ENCODE measurements at regions not wholly inside any gene's neighbourhood (a gene's known extent, or its start where the extent isn't known, plus 50 kb on each side); places are given as distances from the start of the nearest gene placed in this dataset.

GRCh38 chr1:47571161-47571560 is 133.3 kb downstream of the FOXD2 start:
- DNase-seq (ENCODE audit: extremely low spot score): no peak
- CTCF ChIA-PET: no interaction called here
- no peak for TF ChIP-seq CTCF (IDR thresholded peaks at IDR 0.05; ENCODE audit: control extremely low read depth, extremely low read depth, low read depth, missing control alignments)
- POLR2A ChIA-PET: no interaction called here

GRCh38 chr1:47571952-47572351 is 134.1 kb downstream of the FOXD2 start:
- CTCF ChIA-PET: no interaction called here
- POLR2A ChIA-PET: no interaction called here
- TF ChIP-seq CTCF (IDR thresholded peaks at IDR 0.05; ENCODE audit: control extremely low read depth, extremely low read depth, low read depth, missing control alignments): no peak
- no peak for DNase-seq (ENCODE audit: extremely low spot score)

- DNase-seq (ENCODE audit: extremely low spot score): no peak
- ChIA-PET POLR2A (no interaction called here), CTCF (no interaction called here)
- no peak for TF ChIP-seq CTCF (IDR thresholded peaks at IDR 0.05; ENCODE audit: control extremely low read depth, extremely low read depth, low read depth, missing control alignments)
These were observed 135.0 kb downstream of the FOXD2 start for GRCh38 chr1:47572731-47573430.

GRCh38 chr1:47574451-47575165 is 136.8 kb downstream of the FOXD2 start:
- POLR2A ChIA-PET: no interaction called here
- TF ChIP-seq CTCF (IDR thresholded peaks at IDR 0.05; ENCODE audit: control extremely low read depth, extremely low read depth, low read depth, missing control alignments): no peak
- DNase-seq (ENCODE audit: extremely low spot score): no peak
- CTCF ChIA-PET: no interaction called here

- ChIA-PET CTCF (interaction anchor here (1.0 kb wide), 1 partner anchor 139 kb away, joined by 4 read pairs; the partner anchor contains the start of gene FOXD2), POLR2A (no interaction called here)
- no peak for DNase-seq (ENCODE audit: extremely low spot score)
- no peak for TF ChIP-seq CTCF (IDR thresholded peaks at IDR 0.05; ENCODE audit: control extremely low read depth, extremely low read depth, low read depth, missing control alignments)
These were observed 138.3 kb downstream of the FOXD2 start for GRCh38 chr1:47575855-47576757.

DNA sequence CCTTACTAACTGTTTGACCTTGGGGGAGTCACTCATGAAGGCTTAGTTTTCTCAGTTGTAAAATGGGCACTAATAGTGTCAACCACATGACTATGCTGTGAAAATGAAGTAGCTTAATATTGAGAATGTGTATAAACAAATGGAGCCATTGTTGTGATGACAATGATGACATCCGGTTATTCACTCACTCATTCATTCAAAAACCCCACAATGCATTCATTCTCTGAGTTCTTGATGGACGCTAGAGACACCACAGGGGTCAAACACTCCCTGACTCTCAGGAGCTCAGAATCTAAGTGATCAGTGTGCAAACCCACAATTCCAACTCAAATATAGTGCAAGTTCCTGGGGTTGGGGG is 138.9 kb downstream of the FOXD2 start:
- no peak for DNase-seq (ENCODE audit: extremely low spot score)
- CTCF ChIA-PET: interaction anchor here (1.0 kb wide), 1 partner anchor 139 kb away, joined by 4 read pairs; the partner anchor contains the start of gene FOXD2
- POLR2A ChIA-PET: no interaction called here
- no peak for TF ChIP-seq CTCF (IDR thresholded peaks at IDR 0.05; ENCODE audit: control extremely low read depth, extremely low read depth, low read depth, missing control alignments)

All from GM10248 (cell line).